GM19467 (cell line): ENCODE measurements at regions not wholly inside any gene's neighbourhood (a gene's known extent, or its start where the extent isn't known, plus 50 kb on each side); places are given as distances from the start of the nearest gene placed in this dataset.
"Not testable (repeated sequence)": the region's sequence is repeated elsewhere in the genome, so short reads cannot be mapped to it uniquely, and the experiment has no call there.

Source experiments
- ATAC-seq: cut with Tn5 transposase; IDR thresholded peaks from one replicate; pipeline ENCODE4 v1.9.1; 2021; ENCODE audit warnings: mild to moderate bottlenecking, moderate library complexity; ENCODE audit not compliant: unreplicated experiment

DNA sequence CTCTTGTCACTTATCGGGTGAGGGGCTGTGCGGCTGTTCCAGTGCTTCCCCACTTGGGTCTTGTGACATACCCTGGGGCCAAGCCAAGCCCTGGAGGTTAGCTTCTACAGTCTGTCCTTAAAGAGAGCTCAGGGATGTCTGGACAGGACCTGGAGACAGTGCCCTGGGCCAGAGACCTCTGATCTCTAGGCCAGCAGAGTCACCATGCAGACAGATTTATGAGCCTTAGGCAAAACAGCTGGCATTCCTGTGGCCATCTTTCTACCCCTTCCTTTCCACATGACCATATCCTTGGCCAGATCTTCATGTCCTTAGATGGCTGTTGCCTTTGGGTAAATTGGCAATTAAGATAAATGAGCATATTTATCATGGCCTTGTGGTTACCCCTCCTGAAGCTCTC lies 678.6 kb downstream of the MAFB start:
- ATAC-seq = no peak

- no peak for ATAC-seq
These were observed 679.5 kb downstream of the MAFB start for GRCh38 chr20:40009542-40009941.

DNA sequence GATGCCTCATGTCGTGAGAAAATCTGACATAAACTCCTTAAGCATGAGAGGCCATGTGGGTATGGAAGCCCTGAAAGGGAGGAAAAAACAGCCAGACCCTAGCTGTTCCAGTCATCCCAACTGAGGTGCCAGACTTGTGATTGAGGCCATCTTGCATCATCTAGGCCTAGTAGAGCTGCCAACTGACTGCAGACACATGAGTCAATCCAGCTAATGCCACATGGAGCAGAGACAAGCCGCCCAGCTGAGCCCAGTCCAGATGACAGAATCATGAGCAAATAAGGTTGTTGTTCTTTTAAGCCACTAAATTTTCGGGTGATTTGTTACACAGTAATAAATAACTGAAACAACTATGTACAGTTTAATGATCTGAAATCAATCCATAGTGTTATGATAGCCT lies 680.9 kb downstream of the MAFB start:
- ATAC-seq = no peak

- no peak for ATAC-seq
These were observed 682.7 kb downstream of the MAFB start for GRCh38 chr20:40006168-40006860.

GRCh38 chr20:40004092-40004491 lies 684.9 kb downstream of the MAFB start:
- not testable (repeated sequence) for ATAC-seq

DNA sequence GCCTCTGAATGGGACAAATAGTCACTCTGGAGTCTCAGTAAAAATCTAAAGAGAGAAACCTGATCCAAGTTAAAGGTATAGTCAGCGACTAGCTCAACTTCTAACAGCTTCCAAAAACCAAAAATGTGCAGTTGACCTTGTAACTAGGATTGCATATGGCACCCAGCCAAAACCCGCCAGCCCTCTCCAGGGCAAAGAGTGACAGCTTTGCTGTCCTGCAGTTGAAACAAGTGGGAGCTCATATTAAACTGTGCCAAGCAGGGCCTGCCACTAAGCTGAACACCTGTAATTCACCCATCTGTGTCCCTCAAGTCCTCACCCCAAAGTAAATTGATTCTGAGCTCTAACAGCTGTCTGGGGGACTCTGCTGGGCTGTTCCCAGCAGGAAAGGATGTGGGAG lies 695.3 kb downstream of the MAFB start:
- no peak for ATAC-seq

DNA sequence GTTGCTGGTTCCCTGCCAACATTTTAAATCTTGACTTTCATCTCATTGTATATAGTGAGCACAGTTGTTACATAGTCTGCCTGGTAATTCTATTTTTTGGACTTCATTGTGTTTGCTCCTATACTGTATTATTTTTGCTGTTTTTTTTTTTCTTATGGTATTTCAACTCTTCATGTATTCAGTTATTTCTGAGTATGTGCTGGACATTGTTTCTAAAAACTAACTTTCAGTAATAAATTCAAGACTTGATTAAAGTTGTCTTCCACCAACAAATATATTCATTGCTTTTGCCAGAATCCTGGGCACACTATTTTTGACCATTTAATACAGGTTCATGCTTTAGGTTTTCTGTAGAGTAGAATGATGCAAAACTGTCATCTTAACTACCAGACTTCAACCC lies 698.3 kb downstream of the MAFB start:
- ATAC-seq = no peak

DNA sequence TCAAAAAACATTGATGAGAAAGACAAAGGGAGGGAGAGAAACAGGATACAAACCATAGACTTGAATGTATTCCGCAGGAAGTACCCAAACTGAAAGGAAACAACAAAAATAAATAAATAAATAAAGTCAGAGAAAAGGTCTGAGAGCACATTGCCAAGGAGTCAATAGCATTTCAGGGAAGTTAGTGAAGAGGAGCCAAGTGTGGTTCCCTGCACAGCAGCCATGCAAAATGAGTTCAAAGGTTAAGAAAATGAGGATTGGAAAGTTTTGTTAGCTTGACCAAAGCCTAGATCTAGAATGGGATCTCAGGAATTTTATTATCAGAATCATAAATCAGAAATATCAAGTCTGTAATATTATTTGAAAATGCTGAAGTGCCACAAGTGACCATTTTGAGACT lies 700.0 kb downstream of the MAFB start:
- no peak for ATAC-seq

- ATAC-seq = no peak
These were observed 702.7 kb downstream of the MAFB start for GRCh38 chr20:39986173-39986904.

GRCh38 chr20:39985271-39985827 lies 703.7 kb downstream of the MAFB start:
- no peak for ATAC-seq

GRCh38 chr20:39983655-39984054 lies 705.4 kb downstream of the MAFB start:
- no peak for ATAC-seq

DNA sequence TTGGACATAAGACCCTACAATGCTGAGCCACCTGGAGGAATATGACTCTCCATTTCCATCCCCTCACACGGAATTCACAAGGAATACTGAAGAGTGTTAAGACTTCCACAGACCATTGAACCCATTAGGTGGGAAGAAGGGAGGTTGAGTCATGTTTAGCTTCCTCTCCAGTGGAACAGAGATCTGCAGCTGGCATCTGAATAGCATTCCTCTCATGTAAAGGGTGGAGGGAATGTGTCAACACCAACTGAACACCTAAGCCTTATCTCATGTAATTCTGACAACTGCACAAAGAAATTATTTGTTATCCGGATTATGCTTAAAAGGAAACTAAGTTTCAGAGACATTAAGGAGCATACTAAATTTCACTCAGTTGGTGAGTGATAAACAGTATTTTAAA lies 705.9 kb downstream of the MAFB start:
- no peak for ATAC-seq

GRCh38 chr20:39974966-39975501 lies 714.0 kb downstream of the MAFB start:
- no peak for ATAC-seq

- no peak for ATAC-seq
These were observed 720.5 kb downstream of the MAFB start for GRCh38 chr20:39968495-39968894.

DNA sequence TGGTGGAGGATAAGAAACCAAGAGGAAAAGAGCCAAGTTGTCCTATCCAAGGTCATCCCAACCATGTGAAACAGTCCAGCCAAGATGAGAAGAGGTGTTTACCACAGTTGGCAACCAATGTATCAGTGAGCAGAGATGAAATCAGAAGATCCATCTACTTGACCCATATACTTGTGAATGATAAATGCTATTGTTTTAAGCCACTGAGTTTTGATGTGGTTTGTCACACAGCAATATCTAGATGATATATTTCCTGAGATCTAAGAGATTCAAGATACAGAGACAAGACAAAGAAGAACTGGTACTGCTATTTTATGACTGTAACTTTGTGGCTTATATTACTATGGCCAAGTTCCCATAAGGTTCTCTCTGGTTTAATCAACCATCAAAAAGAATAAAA lies 721.2 kb downstream of the MAFB start:
- no peak for ATAC-seq

GRCh38 chr20:39961637-39962244 lies 727.3 kb downstream of the MAFB start:
- no peak for ATAC-seq

GRCh38 chr20:39960522-39961428 lies 728.3 kb downstream of the MAFB start:
- no peak for ATAC-seq

DNA sequence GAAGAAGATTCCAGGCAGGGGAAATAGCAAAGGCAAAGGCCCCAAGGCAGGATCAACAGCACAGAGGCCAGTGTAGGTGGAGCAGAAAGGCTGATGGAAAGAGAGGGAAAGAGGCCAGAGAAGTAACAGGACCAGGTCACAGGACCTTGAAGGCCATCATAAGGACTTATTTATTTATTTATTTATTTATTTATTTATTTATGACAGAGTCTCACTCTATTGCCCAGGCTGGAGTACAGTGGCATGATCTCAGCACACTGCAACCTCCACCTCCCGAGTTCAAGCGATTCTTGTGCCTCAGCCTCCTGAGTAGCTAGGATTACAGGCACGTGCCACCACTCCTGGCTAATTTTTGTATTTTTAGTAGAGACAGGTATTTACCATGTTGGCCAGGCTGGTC lies 731.1 kb downstream of the MAFB start:
- ATAC-seq = not testable (repeated sequence)

GRCh38 chr20:39954621-39955020 lies 734.4 kb downstream of the MAFB start:
- no peak for ATAC-seq

GRCh38 chr20:39946931-39947330 lies 742.1 kb downstream of the MAFB start:
- no peak for ATAC-seq
